Panc1 (cell line): ENCODE measurements at regions not wholly inside any gene's neighbourhood (a gene's known extent, or its start where the extent isn't known, plus 50 kb on each side); places are given as distances from the start of the nearest gene placed in this dataset.

ENCODE experiments used
- POLR2AphosphoS5 ChIP-seq: IDR thresholded peaks from 2 replicates; pipeline ENCODE4 v1.6.1; 2012; ENCODE audit warnings: mild to moderate bottlenecking, low read depth, low read length, moderate library complexity
- TF ChIP-seq, protein P1 (sequence below): fragments of 450-650 bp; IDR thresholded peaks from 2 replicates; pipeline ENCODE4 v1.5.1; 2017; ENCODE audit warnings: mild to moderate bottlenecking

DNA sequence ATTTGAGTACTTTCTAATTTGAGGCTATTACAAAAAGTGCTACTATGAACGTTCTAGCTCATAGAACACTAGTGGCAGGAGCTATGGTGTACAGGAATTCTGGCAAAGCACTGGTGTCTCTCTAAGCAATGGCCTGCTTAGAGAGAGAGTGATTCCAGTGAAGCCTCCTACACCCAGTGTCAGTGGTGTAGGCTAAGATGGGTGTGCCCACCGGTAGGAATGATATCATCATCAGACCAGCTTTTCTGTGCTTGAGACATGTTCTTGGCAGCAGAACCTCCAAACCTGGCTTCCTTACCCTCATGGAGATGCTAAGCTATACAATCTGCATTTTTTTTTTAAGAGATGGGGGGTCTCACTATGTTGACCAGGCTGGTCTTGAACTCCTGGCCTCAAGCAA, 370.3 kb downstream of the SOX9 start:
- TF ChIP-seq POLR2AphosphoS5, result no peak
- TF ChIP-seq, protein P1, sequence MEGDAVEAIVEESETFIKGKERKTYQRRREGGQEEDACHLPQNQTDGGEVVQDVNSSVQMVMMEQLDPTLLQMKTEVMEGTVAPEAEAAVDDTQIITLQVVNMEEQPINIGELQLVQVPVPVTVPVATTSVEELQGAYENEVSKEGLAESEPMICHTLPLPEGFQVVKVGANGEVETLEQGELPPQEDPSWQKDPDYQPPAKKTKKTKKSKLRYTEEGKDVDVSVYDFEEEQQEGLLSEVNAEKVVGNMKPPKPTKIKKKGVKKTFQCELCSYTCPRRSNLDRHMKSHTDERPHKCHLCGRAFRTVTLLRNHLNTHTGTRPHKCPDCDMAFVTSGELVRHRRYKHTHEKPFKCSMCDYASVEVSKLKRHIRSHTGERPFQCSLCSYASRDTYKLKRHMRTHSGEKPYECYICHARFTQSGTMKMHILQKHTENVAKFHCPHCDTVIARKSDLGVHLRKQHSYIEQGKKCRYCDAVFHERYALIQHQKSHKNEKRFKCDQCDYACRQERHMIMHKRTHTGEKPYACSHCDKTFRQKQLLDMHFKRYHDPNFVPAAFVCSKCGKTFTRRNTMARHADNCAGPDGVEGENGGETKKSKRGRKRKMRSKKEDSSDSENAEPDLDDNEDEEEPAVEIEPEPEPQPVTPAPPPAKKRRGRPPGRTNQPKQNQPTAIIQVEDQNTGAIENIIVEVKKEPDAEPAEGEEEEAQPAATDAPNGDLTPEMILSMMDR, result no peak
